ENCODE measurements at regions not wholly inside any gene's neighbourhood (a gene's known extent, or its start where the extent isn't known, plus 50 kb on each side); places are given as distances from the start of the nearest gene placed in this dataset.

DNA sequence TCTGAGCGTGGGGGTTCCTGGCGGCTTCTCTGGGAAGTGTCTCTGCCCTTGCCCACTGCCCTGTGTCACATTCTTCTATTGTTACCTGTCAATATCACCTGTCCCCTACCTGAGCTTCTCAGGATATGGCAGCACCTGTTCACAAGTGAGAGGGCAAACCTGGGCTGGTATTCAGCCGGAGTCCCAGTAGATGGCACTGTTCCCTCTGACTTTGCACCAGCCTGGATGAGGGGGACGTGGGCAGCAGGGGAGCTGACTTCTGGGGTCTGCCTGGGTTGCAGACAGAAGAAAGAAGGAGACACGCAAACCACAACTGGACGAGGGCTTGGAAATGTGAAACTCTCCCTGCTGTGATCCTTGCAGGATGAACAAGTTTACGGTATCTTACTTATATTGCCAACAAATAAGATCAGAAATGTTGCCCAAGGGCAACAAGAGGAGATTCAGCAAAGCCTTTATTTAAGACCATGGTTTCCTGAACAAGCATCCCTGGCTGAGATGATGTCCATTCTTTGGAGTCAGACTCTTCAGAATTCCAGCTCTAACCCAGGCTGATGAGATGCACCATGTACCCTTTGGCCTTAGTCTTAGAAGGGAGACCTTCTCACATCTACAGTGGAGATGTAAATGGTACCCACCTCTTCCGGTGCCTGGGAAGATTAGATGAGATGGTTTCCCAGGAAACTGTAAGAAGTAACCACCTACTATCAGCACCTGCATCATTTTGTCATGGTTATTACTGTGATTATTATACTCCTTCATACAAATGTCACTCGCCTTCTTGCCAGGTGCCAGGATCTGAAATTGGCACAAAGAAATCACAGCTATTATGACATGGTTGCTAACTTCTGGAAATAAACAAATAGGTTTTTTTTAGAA lies 400.0 kb upstream of the CDH4 start:
- TF ChIP-seq POLR2AphosphoS5 (IDR thresholded peaks at IDR 0.05; ENCODE audit: low read depth, low read length) (no peak), YY1 (IDR thresholded peaks at IDR 0.05; ENCODE audit: low read depth) (no peak), TAF1 (IDR thresholded peaks at IDR 0.05; ENCODE audit: borderline replicate concordance, low read depth, low read length) (no peak), SMC3 (IDR thresholded peaks at IDR 0.05; ENCODE audit: low read depth, low read length) (no peak), TCF12 (IDR thresholded peaks at IDR 0.05) (no peak), CHD2 (IDR thresholded peaks at IDR 0.05; ENCODE audit: low read length, partially characterized antibody) (no peak), EZH2phosphoT487 (IDR thresholded peaks at IDR 0.05; ENCODE audit: borderline replicate concordance, low read depth) (no peak), RCOR1 (IDR thresholded peaks at IDR 0.05; ENCODE audit: low read length) (no peak)
- TF ChIP-seq, protein P1, sequence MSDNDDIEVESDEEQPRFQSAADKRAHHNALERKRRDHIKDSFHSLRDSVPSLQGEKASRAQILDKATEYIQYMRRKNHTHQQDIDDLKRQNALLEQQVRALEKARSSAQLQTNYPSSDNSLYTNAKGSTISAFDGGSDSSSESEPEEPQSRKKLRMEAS (IDR thresholded peaks at IDR 0.05; ENCODE audit: low read depth), result no peak
- TF ChIP-seq, protein P2, sequence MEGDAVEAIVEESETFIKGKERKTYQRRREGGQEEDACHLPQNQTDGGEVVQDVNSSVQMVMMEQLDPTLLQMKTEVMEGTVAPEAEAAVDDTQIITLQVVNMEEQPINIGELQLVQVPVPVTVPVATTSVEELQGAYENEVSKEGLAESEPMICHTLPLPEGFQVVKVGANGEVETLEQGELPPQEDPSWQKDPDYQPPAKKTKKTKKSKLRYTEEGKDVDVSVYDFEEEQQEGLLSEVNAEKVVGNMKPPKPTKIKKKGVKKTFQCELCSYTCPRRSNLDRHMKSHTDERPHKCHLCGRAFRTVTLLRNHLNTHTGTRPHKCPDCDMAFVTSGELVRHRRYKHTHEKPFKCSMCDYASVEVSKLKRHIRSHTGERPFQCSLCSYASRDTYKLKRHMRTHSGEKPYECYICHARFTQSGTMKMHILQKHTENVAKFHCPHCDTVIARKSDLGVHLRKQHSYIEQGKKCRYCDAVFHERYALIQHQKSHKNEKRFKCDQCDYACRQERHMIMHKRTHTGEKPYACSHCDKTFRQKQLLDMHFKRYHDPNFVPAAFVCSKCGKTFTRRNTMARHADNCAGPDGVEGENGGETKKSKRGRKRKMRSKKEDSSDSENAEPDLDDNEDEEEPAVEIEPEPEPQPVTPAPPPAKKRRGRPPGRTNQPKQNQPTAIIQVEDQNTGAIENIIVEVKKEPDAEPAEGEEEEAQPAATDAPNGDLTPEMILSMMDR (IDR thresholded peaks at IDR 0.05), result no peak
- TF ChIP-seq, protein P3, sequence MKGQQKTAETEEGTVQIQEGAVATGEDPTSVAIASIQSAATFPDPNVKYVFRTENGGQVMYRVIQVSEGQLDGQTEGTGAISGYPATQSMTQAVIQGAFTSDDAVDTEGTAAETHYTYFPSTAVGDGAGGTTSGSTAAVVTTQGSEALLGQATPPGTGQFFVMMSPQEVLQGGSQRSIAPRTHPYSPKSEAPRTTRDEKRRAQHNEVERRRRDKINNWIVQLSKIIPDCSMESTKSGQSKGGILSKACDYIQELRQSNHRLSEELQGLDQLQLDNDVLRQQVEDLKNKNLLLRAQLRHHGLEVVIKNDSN (IDR thresholded peaks at IDR 0.05; ENCODE audit: borderline replicate concordance, low read depth), result no peak
- TF ChIP-seq, protein P4, sequence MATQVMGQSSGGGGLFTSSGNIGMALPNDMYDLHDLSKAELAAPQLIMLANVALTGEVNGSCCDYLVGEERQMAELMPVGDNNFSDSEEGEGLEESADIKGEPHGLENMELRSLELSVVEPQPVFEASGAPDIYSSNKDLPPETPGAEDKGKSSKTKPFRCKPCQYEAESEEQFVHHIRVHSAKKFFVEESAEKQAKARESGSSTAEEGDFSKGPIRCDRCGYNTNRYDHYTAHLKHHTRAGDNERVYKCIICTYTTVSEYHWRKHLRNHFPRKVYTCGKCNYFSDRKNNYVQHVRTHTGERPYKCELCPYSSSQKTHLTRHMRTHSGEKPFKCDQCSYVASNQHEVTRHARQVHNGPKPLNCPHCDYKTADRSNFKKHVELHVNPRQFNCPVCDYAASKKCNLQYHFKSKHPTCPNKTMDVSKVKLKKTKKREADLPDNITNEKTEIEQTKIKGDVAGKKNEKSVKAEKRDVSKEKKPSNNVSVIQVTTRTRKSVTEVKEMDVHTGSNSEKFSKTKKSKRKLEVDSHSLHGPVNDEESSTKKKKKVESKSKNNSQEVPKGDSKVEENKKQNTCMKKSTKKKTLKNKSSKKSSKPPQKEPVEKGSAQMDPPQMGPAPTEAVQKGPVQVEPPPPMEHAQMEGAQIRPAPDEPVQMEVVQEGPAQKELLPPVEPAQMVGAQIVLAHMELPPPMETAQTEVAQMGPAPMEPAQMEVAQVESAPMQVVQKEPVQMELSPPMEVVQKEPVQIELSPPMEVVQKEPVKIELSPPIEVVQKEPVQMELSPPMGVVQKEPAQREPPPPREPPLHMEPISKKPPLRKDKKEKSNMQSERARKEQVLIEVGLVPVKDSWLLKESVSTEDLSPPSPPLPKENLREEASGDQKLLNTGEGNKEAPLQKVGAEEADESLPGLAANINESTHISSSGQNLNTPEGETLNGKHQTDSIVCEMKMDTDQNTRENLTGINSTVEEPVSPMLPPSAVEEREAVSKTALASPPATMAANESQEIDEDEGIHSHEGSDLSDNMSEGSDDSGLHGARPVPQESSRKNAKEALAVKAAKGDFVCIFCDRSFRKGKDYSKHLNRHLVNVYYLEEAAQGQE (IDR thresholded peaks at IDR 0.05; ENCODE audit: low read depth, low read length), result no peak

Measured in SK-N-SH (cell line).